ENCODE measurements at regions not wholly inside any gene's neighbourhood (a gene's known extent, or its start where the extent isn't known, plus 50 kb on each side); places are given as distances from the start of the nearest gene placed in this dataset.

GRCh38 chr20:57779401-57780003 is 69.7 kb upstream of the PMEPA1 start:
- TF ChIP-seq CTCF (IDR thresholded peaks at IDR 0.05; ENCODE audit: insufficient read depth, low read length, poor library complexity, severe bottlenecking) (no peak), EZH2phosphoT487 (conservative IDR thresholded peaks at IDR 0.05; ENCODE audit: low read length) (no peak)
